ENCODE measurements at regions not wholly inside any gene's neighbourhood (a gene's known extent, or its start where the extent isn't known, plus 50 kb on each side); places are given as distances from the start of the nearest gene placed in this dataset.
A peak's percentile ranks its signal among the peaks of the same experiment; 100 is the strongest.

DNA sequence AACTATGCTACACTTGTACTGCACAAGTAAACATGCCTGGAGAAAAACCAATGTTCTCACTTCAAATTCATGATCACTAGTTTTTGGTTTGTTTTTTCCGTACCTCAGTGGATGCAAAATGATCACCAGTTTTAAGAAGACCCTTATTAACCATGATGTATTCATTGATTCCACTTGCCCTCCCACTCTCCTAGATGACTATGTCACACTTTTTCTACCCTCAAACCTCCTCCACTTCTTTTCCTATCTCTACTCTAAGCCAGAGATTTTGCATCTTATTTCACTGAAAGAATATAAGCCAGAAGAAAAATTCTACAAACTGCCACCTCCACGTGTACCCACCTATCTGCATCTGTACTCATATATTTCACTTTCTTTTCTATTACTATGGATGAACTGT lies 186.2 kb upstream of the NAMPT start:
- TF ChIP-seq, protein P1, sequence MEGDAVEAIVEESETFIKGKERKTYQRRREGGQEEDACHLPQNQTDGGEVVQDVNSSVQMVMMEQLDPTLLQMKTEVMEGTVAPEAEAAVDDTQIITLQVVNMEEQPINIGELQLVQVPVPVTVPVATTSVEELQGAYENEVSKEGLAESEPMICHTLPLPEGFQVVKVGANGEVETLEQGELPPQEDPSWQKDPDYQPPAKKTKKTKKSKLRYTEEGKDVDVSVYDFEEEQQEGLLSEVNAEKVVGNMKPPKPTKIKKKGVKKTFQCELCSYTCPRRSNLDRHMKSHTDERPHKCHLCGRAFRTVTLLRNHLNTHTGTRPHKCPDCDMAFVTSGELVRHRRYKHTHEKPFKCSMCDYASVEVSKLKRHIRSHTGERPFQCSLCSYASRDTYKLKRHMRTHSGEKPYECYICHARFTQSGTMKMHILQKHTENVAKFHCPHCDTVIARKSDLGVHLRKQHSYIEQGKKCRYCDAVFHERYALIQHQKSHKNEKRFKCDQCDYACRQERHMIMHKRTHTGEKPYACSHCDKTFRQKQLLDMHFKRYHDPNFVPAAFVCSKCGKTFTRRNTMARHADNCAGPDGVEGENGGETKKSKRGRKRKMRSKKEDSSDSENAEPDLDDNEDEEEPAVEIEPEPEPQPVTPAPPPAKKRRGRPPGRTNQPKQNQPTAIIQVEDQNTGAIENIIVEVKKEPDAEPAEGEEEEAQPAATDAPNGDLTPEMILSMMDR (conservative IDR thresholded peaks at IDR 0.05; ENCODE audit: low read depth, low read length) = no peak
- no peak for TF ChIP-seq EZH2 (IDR thresholded peaks at IDR 0.05; ENCODE audit: borderline replicate concordance, low read depth, low read length, poor library complexity, severe bottlenecking)
- POLR2A ChIA-PET (ENCODE audit: low non-redundant PET) = no interaction called here
- no peaks in the 10 kb centered on the region for H3K36me3 ChIP-seq (ENCODE audit: insufficient read depth, low read length, poor library complexity, severe bottlenecking)

DNA sequence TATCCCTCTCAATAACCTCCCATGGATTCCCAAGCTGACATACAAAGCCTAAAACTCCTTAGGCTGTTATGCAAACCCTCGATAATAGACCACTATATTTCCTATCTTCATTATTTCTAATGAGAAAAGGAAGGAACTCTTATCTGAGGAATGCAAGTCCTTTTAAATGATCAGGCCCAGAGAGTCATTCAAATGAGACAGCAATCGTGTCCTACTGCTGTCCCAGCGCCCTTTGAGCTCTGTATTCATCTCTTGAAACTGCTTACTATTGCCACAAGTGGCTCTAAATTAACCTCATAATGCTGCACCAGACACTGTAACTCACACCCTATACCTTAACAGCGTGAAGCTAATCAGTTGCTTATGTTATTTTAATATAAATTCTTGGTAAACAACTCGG lies 182.1 kb upstream of the NAMPT start:
- BruUV-seq (replicated peaks) = no TSS peak

More for the DNA sequence above, 186.2 kb upstream of the NAMPT start:
- Histone ChIP-seq H3K27me3 (replicated peaks; ENCODE audit: insufficient read depth, low read depth, low read length, poor library complexity) (peaks cover 13% of the 10 kb centered on the region), H3K4me3 (ENCODE audit: low read depth, low read length, poor library complexity, severe bottlenecking) (no peak overlapping the region), H3K4me1 (ENCODE audit: insufficient read depth, low read length, poor library complexity, severe bottlenecking) (peaks cover 4% of the 10 kb centered on the region), H3K9me3 (ENCODE audit: low read depth, low read length, poor library complexity, severe bottlenecking) (no peaks in the 10 kb centered on the region), H3K27ac (ENCODE audit: low read depth, low read length, poor library complexity, severe bottlenecking) (no peak overlapping the region)
- intact Hi-C loops (cut with micrococcal nuclease; ENCODE audit: unreplicated experiment) = loop anchor here (5.0 kb wide), 1 partner anchor 266 kb away; no protein-coding TSS in a partner anchor
- no TSS peak for BruUV-seq (replicated peaks)
- no peak for DNase-seq (ENCODE audit: low spot score)
- CTCF ChIA-PET = no interaction called here

DNA sequence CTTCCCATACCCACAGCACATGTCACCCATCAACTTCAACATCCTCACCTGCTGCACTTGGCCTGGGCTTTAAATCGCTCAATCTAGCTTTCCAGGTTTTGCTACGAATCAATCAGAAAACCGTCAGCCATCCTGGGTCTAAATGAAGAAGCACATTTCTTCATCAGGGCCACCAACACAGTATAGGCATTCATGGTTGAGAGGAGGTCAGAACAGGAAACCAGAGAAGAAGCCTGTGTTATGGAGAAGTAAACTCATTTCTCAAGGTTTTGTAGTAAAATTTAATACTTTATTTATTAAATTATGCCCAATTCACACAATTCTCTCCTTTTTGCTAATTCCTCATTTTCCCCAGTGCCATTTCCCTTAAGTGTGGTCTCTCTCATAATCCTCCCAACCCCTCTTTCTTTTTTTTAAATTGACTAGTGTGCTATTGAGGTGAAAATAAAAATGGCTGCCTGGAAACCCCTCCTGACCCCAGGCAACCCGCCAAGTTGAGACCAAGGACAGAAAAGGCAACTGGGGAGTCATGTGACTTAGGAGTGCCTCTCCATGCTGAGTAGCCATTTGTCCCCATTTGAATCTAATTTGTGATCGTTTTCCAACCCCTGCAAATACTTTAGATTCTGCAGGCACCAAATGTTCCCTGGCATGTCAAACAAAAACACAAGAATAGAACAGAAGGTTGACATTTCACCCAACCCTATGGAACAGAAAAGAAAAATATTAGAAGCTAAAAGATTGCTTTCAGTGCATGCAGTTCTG lies 181.1 kb upstream of the NAMPT start:
- TF ChIP-seq EZH2 (IDR thresholded peaks at IDR 0.05; ENCODE audit: borderline replicate concordance, low read depth, low read length, poor library complexity, severe bottlenecking) = no peak
- TF ChIP-seq, protein P1 (conservative IDR thresholded peaks at IDR 0.05; ENCODE audit: low read depth, low read length) = no peak
- H3K27me3 ChIP-seq (replicated peaks; ENCODE audit: insufficient read depth, low read depth, low read length, poor library complexity) = no peaks in the 10 kb centered on the region
- no peaks in the 10 kb centered on the region for H3K9me3 ChIP-seq (ENCODE audit: low read depth, low read length, poor library complexity, severe bottlenecking)
- BruUV-seq (replicated peaks) = no TSS peak
- no peak for DNase-seq (ENCODE audit: low spot score)
- no peaks in the 10 kb centered on the region for H3K36me3 ChIP-seq (ENCODE audit: insufficient read depth, low read length, poor library complexity, severe bottlenecking)
- intact Hi-C loops (cut with micrococcal nuclease; ENCODE audit: unreplicated experiment) = no loop called here
- no peak overlapping the region for H3K4me3 ChIP-seq (ENCODE audit: low read depth, low read length, poor library complexity, severe bottlenecking)
- H3K27ac ChIP-seq (ENCODE audit: low read depth, low read length, poor library complexity, severe bottlenecking) = no peak overlapping the region
- ChIA-PET POLR2A (ENCODE audit: low non-redundant PET) (no interaction called here), CTCF (no interaction called here)
- peaks cover 4% of the 10 kb centered on the region for H3K4me1 ChIP-seq (ENCODE audit: insufficient read depth, low read length, poor library complexity, severe bottlenecking)

More for the DNA sequence above, 182.1 kb upstream of the NAMPT start:
- Histone ChIP-seq H3K27ac (ENCODE audit: low read depth, low read length, poor library complexity, severe bottlenecking) (no peak overlapping the region), H3K27me3 (replicated peaks; ENCODE audit: insufficient read depth, low read depth, low read length, poor library complexity) (no peaks in the 10 kb centered on the region), H3K36me3 (ENCODE audit: insufficient read depth, low read length, poor library complexity, severe bottlenecking) (no peaks in the 10 kb centered on the region), H3K4me1 (ENCODE audit: insufficient read depth, low read length, poor library complexity, severe bottlenecking) (peaks cover 4% of the 10 kb centered on the region), H3K9me3 (ENCODE audit: low read depth, low read length, poor library complexity, severe bottlenecking) (no peaks in the 10 kb centered on the region), H3K4me3 (ENCODE audit: low read depth, low read length, poor library complexity, severe bottlenecking) (no peak overlapping the region)
- intact Hi-C loops (cut with micrococcal nuclease; ENCODE audit: unreplicated experiment) = no loop called here
- CTCF ChIA-PET = no interaction called here
- POLR2A ChIA-PET (ENCODE audit: low non-redundant PET) = no interaction called here
- DNase-seq (ENCODE audit: low spot score) = peak; percentile 69
- TF ChIP-seq, protein P1 (conservative IDR thresholded peaks at IDR 0.05; ENCODE audit: low read depth, low read length) = no peak
- TF ChIP-seq EZH2 (IDR thresholded peaks at IDR 0.05; ENCODE audit: borderline replicate concordance, low read depth, low read length, poor library complexity, severe bottlenecking) = no peak

Measured in A673 (cell line).